ENCODE measurements at regions not wholly inside any gene's neighbourhood (a gene's known extent, or its start where the extent isn't known, plus 50 kb on each side); places are given as distances from the start of the nearest gene placed in this dataset.

GRCh38 chr6:23559587-23560343 lies 566.2 kb upstream of the NRSN1 start (continued):
- TF ChIP-seq, protein P1, sequence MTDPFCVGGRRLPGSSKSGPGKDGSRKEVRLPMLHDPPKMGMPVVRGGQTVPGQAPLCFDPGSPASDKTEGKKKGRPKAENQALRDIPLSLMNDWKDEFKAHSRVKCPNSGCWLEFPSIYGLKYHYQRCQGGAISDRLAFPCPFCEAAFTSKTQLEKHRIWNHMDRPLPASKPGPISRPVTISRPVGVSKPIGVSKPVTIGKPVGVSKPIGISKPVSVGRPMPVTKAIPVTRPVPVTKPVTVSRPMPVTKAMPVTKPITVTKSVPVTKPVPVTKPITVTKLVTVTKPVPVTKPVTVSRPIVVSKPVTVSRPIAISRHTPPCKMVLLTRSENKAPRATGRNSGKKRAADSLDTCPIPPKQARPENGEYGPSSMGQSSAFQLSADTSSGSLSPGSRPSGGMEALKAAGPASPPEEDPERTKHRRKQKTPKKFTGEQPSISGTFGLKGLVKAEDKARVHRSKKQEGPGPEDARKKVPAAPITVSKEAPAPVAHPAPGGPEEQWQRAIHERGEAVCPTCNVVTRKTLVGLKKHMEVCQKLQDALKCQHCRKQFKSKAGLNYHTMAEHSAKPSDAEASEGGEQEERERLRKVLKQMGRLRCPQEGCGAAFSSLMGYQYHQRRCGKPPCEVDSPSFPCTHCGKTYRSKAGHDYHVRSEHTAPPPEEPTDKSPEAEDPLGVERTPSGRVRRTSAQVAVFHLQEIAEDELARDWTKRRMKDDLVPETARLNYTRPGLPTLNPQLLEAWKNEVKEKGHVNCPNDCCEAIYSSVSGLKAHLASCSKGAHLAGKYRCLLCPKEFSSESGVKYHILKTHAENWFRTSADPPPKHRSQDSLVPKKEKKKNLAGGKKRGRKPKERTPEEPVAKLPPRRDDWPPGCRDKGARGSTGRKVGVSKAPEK (CRISPR knock-in tag; IDR thresholded peaks at IDR 0.05; ENCODE audit: borderline replicate concordance) = no peak
- no peak for TF ChIP-seq HOXD1 (CRISPR knock-in tag; IDR thresholded peaks at IDR 0.05)
- no peak for TF ChIP-seq ZNF567 (CRISPR knock-in tag; IDR thresholded peaks at IDR 0.05; ENCODE audit: borderline replicate concordance)
- TF ChIP-seq E2F5 (CRISPR knock-in tag; conservative IDR thresholded peaks at IDR 0.05) = no peak
- TF ChIP-seq ZNF256 (CRISPR knock-in tag; conservative IDR thresholded peaks at IDR 0.05) = no peak
- TF ChIP-seq, protein P2, sequence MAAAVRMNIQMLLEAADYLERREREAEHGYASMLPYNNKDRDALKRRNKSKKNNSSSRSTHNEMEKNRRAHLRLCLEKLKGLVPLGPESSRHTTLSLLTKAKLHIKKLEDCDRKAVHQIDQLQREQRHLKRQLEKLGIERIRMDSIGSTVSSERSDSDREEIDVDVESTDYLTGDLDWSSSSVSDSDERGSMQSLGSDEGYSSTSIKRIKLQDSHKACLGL (CRISPR knock-in tag; IDR thresholded peaks at IDR 0.05) = no peak
- no peak for TF ChIP-seq TBX3 (IDR thresholded peaks at IDR 0.05; ENCODE audit: borderline replicate concordance)
- no peak for TF ChIP-seq ZSCAN21 (CRISPR knock-in tag; IDR thresholded peaks at IDR 0.05; ENCODE audit: borderline replicate concordance)
- TF ChIP-seq, protein P3, sequence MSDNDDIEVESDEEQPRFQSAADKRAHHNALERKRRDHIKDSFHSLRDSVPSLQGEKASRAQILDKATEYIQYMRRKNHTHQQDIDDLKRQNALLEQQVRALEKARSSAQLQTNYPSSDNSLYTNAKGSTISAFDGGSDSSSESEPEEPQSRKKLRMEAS (IDR thresholded peaks at IDR 0.05) = peak; percentile 24; the same call in 1 of the 2 replicates
- TF ChIP-seq SAFB2 (CRISPR knock-in tag; IDR thresholded peaks at IDR 0.05; ENCODE audit: borderline replicate concordance, low read depth) = no peak
- no peak for TF ChIP-seq HIC2 (CRISPR knock-in tag; IDR thresholded peaks at IDR 0.05; ENCODE audit: low read depth)
- no peak for TF ChIP-seq ZFP36 (IDR thresholded peaks at IDR 0.05; ENCODE audit: borderline replicate concordance, low read depth, low read length, partially characterized antibody)
- no peak for TF ChIP-seq ZNF598 (CRISPR knock-in tag; IDR thresholded peaks at IDR 0.05; ENCODE audit: borderline replicate concordance)
- no peak for TF ChIP-seq FOSL1 (CRISPR knock-in tag; IDR thresholded peaks at IDR 0.05; ENCODE audit: borderline replicate concordance)

All from HepG2 (cell line).